ENCODE measurements at regions not wholly inside any gene's neighbourhood (a gene's known extent, or its start where the extent isn't known, plus 50 kb on each side); places are given as distances from the start of the nearest gene placed in this dataset.

GRCh38 chr2:602571-603359 is 74.4 kb downstream of the TMEM18 start:
- Mint-ChIP-seq H3K27ac (no peak overlapping the region), H3K9me3 (no peaks in the 10 kb centered on the region), H3K36me3 (ENCODE audit: low read depth) (no peaks in the 10 kb centered on the region), H3K4me1 (ENCODE audit: low read depth) (no peaks in the 10 kb centered on the region), H3K4me3 (no peak overlapping the region), H3K27me3 (ENCODE audit: low read depth) (no peaks in the 10 kb centered on the region)
- CTCF ChIA-PET: no interaction called here
- no peak for DNase-seq
- intact Hi-C loops (cut with micrococcal nuclease): no loop called here

GRCh38 chr2:601806-602455 is 75.3 kb downstream of the TMEM18 start:
- Mint-ChIP-seq H3K27me3 (ENCODE audit: low read depth) (no peaks in the 10 kb centered on the region), H3K9me3 (no peaks in the 10 kb centered on the region), H3K36me3 (ENCODE audit: low read depth) (no peaks in the 10 kb centered on the region), H3K4me1 (ENCODE audit: low read depth) (no peaks in the 10 kb centered on the region), H3K27ac (no peak overlapping the region), H3K4me3 (no peak overlapping the region)
- intact Hi-C loops (cut with micrococcal nuclease): no loop called here
- CTCF ChIA-PET: no interaction called here
- DNase-seq: no peak

DNA sequence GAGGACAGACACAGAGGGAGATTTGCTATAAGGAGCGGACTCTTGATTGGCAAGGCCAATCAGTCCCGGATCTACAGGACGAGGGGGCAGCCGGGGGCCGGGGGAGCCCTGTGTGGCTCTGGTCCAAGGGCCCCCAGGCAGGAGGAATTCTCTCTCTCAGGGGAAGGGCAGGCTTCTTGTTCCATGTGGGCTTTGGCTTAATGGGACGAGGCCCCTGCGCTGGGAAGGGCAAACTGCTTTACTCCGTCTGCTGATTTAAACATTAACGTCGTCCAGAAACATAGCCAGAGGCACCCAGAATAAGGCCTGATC is 75.9 kb downstream of the TMEM18 start:
- H3K9me3 Mint-ChIP-seq: no peaks in the 10 kb centered on the region
- no peak overlapping the region for H3K4me3 Mint-ChIP-seq
- no peaks in the 10 kb centered on the region for H3K27me3 Mint-ChIP-seq (ENCODE audit: low read depth)
- no peaks in the 10 kb centered on the region for H3K4me1 Mint-ChIP-seq (ENCODE audit: low read depth)
- H3K27ac Mint-ChIP-seq: no peak overlapping the region
- intact Hi-C loops (cut with micrococcal nuclease): no loop called here
- H3K36me3 Mint-ChIP-seq (ENCODE audit: low read depth): no peaks in the 10 kb centered on the region
- CTCF ChIA-PET: no interaction called here
- DNase-seq: no peak

GRCh38 chr2:600542-601386 is 76.4 kb downstream of the TMEM18 start:
- Mint-ChIP-seq H3K27me3 (ENCODE audit: low read depth) (no peaks in the 10 kb centered on the region), H3K27ac (no peak overlapping the region), H3K9me3 (no peaks in the 10 kb centered on the region), H3K4me1 (ENCODE audit: low read depth) (no peaks in the 10 kb centered on the region), H3K4me3 (no peak overlapping the region), H3K36me3 (ENCODE audit: low read depth) (no peaks in the 10 kb centered on the region)
- no peak for DNase-seq
- intact Hi-C loops (cut with micrococcal nuclease): no loop called here
- CTCF ChIA-PET: no interaction called here

DNA sequence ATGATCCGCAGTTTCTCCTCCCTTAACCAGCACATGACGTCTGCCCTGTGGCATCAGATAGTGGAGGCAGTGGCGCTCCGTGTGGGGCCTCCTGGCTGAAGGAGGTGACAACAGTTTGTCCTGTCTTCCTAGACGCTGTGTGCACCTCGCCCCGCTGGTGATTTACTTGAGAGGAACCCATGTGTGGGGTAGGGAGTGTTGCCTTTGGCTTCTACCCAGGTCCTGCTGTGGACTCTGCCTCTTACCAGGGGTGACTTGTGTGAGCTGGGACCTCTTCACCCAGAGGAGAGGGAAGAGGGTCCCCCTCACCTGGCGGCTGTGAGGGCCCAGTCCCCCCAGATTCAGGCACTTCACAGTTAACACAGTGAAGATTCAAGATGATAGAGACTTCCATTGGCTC is 77.6 kb downstream of the TMEM18 start:
- no peaks in the 10 kb centered on the region for H3K36me3 Mint-ChIP-seq (ENCODE audit: low read depth)
- no peak overlapping the region for H3K27ac Mint-ChIP-seq
- CTCF ChIA-PET: no interaction called here
- H3K4me1 Mint-ChIP-seq (ENCODE audit: low read depth): no peaks in the 10 kb centered on the region
- no peaks in the 10 kb centered on the region for H3K9me3 Mint-ChIP-seq
- no peaks in the 10 kb centered on the region for H3K27me3 Mint-ChIP-seq (ENCODE audit: low read depth)
- H3K4me3 Mint-ChIP-seq: no peak overlapping the region
- intact Hi-C loops (cut with micrococcal nuclease): no loop called here
- no peak for DNase-seq

GRCh38 chr2:598058-598802 is 79.0 kb downstream of the TMEM18 start:
- intact Hi-C loops (cut with micrococcal nuclease): no loop called here
- Mint-ChIP-seq H3K9me3 (no peaks in the 10 kb centered on the region), H3K27me3 (ENCODE audit: low read depth) (no peaks in the 10 kb centered on the region), H3K36me3 (ENCODE audit: low read depth) (no peaks in the 10 kb centered on the region), H3K4me1 (ENCODE audit: low read depth) (no peaks in the 10 kb centered on the region), H3K27ac (no peak overlapping the region), H3K4me3 (no peak overlapping the region)
- CTCF ChIA-PET: no interaction called here
- DNase-seq: no peak

DNA sequence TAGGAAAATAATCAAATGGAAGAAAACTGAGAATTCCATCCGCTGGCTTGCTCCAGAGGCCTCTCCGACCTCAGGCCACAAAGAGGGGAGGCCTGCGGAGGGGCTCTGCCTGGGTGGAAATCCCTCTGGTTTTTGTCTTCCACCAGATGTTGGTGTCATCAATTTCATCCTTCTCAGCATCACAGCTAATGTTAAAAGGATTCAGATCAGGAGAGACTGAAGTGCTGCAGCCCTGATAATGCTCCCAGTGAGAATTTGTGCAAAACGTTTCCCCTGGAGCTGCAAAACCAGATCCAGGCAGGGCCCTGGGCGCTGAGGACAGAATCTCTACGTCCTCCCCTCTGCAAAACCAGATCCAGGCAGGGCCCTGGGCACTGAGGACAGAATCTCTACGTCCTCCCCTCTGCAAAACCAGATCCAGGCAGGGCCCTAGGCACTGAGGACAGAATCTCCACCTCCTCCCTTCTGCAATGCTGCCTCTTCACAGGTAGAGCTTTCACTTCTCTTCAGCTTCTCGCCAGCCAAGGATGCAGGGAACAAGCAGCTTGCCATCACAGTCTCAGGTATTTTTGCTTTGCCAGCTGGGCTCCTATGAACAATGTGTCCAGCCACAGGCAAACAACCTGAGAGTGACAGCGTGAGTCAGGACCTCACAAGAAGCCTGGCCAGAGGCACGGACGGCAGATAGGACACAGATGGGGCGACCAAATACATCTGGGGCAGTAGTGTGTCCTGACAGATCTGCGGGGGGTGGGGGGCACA is 81.2 kb downstream of the TMEM18 start:
- Mint-ChIP-seq H3K36me3 (ENCODE audit: low read depth) (no peaks in the 10 kb centered on the region), H3K9me3 (no peaks in the 10 kb centered on the region), H3K27ac (no peak overlapping the region), H3K4me3 (no peak overlapping the region), H3K4me1 (ENCODE audit: low read depth) (no peaks in the 10 kb centered on the region), H3K27me3 (ENCODE audit: low read depth) (no peaks in the 10 kb centered on the region)
- no peak for DNase-seq
- intact Hi-C loops (cut with micrococcal nuclease): no loop called here
- CTCF ChIA-PET: no interaction called here

GRCh38 chr2:595141-595815 is 81.9 kb downstream of the TMEM18 start:
- no peak overlapping the region for H3K27ac Mint-ChIP-seq
- no peak for DNase-seq
- no peaks in the 10 kb centered on the region for H3K36me3 Mint-ChIP-seq (ENCODE audit: low read depth)
- no peaks in the 10 kb centered on the region for H3K9me3 Mint-ChIP-seq
- intact Hi-C loops (cut with micrococcal nuclease): no loop called here
- no peaks in the 10 kb centered on the region for H3K27me3 Mint-ChIP-seq (ENCODE audit: low read depth)
- H3K4me3 Mint-ChIP-seq: no peak overlapping the region
- no peaks in the 10 kb centered on the region for H3K4me1 Mint-ChIP-seq (ENCODE audit: low read depth)
- CTCF ChIA-PET: no interaction called here

DNA sequence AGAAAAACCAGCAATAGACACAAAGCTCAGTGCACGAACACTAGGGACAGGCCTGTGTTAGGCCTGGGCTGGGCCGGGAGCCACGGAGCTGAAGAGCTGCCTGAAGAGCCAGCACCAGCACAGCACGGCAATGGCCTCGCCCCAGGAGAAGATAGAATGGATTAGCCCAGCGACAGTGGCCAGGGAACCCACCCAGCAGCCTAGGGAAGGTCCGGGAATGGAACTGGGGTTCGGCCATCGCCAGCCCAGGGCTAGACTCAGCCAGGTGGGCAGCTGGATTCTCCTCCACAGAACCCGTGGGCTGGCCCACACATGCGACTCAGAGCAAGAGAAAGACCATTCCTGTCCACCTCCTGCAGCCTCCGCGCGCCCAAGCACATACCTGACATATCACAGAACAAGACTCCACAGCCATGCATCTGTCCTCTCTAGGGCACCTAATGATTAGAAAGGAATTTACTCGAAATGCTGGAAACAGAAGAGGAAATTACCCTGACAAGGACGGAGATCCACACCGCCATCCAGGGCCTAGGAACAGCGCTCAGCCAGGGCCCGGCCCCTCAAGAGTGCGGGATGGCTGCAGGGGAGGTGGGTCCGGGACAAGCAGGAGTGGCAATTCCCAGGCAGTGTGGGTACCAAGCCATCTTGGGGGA is 82.8 kb downstream of the TMEM18 start:
- H3K4me3 Mint-ChIP-seq: no peak overlapping the region
- CTCF ChIA-PET: no interaction called here
- DNase-seq: no peak
- peaks cover 5% of the 10 kb centered on the region for H3K27me3 Mint-ChIP-seq (ENCODE audit: low read depth)
- intact Hi-C loops (cut with micrococcal nuclease): no loop called here
- no peak overlapping the region for H3K27ac Mint-ChIP-seq
- H3K36me3 Mint-ChIP-seq (ENCODE audit: low read depth): no peaks in the 10 kb centered on the region
- H3K9me3 Mint-ChIP-seq: no peaks in the 10 kb centered on the region
- H3K4me1 Mint-ChIP-seq (ENCODE audit: low read depth): no peaks in the 10 kb centered on the region

DNA sequence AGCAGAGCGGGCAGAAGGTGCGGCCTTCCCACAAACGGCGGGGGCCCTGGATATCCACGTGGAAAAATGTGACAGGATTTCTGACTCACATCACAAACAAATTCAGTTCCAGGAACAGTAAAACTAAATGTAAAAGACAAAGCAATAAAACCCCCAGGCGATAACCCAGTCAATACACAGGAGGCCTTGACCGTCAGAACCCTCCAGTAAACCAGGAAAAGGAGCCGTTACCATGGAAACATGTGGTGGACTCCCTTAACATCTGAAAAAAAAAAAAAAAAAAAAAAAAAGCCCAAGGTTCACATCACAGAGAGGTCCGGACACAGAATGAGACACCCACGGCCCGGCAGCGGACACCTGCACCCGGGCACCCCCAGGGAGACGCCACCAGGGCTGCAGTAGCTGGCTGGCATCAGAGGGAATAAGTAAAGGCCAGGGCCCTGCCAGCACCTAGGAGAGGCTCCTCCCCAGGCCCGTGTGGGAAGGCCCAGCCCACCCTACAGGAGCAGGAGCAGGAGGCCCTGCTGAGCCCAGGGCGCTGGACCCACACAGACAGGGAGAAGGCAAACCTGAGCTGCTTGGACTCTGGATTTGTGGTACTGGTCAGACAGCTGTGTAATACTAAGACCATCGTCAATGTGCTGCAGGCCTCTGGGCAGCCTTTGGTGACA is 83.7 kb downstream of the TMEM18 start:
- intact Hi-C loops (cut with micrococcal nuclease): no loop called here
- Mint-ChIP-seq H3K4me3 (no peak overlapping the region), H3K4me1 (ENCODE audit: low read depth) (no peaks in the 10 kb centered on the region), H3K9me3 (no peaks in the 10 kb centered on the region), H3K27ac (no peak overlapping the region), H3K27me3 (ENCODE audit: low read depth) (peaks cover 5% of the 10 kb centered on the region), H3K36me3 (ENCODE audit: low read depth) (no peaks in the 10 kb centered on the region)
- CTCF ChIA-PET: no interaction called here
- no peak for DNase-seq

GRCh38 chr2:592737-593136 is 84.5 kb downstream of the TMEM18 start:
- Mint-ChIP-seq H3K4me3 (no peak overlapping the region), H3K9me3 (no peaks in the 10 kb centered on the region), H3K27me3 (ENCODE audit: low read depth) (peaks cover 5% of the 10 kb centered on the region), H3K27ac (no peak overlapping the region), H3K36me3 (ENCODE audit: low read depth) (no peaks in the 10 kb centered on the region), H3K4me1 (ENCODE audit: low read depth) (no peaks in the 10 kb centered on the region)
- CTCF ChIA-PET: interaction anchor here (0.7 kb wide), 1 partner anchor 271 kb away, joined by 3 read pairs; no protein-coding TSS in a partner anchor
- DNase-seq: no peak
- intact Hi-C loops (cut with micrococcal nuclease): no loop called here

All from activated naive CD4-positive, alpha-beta T cell treated with anti-CD3 and anti-CD28 coated beads for 36 hours (primary cell).